GM21786 (cell line): ENCODE measurements at regions not wholly inside any gene's neighbourhood (a gene's known extent, or its start where the extent isn't known, plus 50 kb on each side); places are given as distances from the start of the nearest gene placed in this dataset.

Experiments used
- ATAC-seq: cut with Tn5 transposase; IDR thresholded peaks from one replicate; pipeline ENCODE4 v1.9.1; 2021; ENCODE audit not compliant: unreplicated experiment

GRCh38 chr15:93150910-93151881 lies 62.2 kb upstream of the RGMA start:
- ATAC-seq: no peak

- ATAC-seq: no peak
Observed at GRCh38 chr15:93146601-93147000, 57.6 kb upstream of the RGMA start.

GRCh38 chr15:93146196-93146595 lies 57.2 kb upstream of the RGMA start:
- no peak for ATAC-seq

GRCh38 chr15:93144463-93145236 lies 55.6 kb upstream of the RGMA start:
- ATAC-seq: no peak

DNA sequence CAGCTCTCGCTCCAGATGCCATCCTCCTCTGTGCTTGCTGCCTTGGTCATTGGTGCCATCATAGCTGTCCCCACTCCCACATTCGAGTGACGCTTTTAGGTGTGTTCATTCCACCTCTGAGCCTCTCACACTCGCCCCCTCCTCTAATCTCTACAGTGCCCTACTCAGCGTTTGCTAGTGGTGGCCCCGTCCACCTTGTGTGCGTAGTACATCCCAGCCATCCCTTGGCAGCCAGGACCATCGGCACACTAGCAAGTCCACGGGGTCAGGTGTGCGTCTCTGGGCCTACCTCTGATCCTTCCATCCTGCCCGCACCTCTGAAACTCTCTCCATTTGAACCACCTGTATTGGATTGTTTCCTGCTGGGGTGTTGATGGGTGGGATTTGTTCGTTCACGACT lies 54.2 kb upstream of the RGMA start:
- no peak for ATAC-seq

- no peak for ATAC-seq
Observed at GRCh38 chr15:93141371-93141794, 52.4 kb upstream of the RGMA start.

DNA sequence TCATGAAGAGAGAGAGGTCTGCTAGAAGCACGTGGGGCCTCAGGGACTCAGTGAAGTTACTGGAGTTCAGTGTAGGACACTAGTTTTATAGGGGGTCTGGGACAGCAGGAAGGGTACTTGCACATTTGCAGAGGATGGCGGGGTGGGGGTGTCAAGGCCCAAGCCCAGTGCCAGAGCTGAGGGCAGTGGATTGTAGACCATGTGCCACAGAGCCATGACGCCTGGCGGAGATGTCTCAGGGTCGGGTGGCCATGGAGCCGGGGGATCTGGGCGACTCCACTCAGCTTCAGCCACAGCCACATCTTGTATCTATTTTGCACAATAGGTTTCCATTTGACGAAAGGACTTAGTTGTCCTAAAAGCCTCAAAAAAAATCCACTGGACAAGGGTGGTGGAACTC lies 50.4 kb upstream of the RGMA start:
- ATAC-seq: no peak

- ATAC-seq: no peak
Observed at GRCh38 chr15:93138681-93139250, 49.8 kb upstream of the RGMA start.
